ENCODE measurements at regions not wholly inside any gene's neighbourhood (a gene's known extent, or its start where the extent isn't known, plus 50 kb on each side); places are given as distances from the start of the nearest gene placed in this dataset.

- no peaks in the 10 kb centered on the region for H3K9me3 ChIP-seq
- TF ChIP-seq CTCF (IDR thresholded peaks at IDR 0.05) (no peak), POLR2A (IDR thresholded peaks at IDR 0.05) (no peak)
- H3K36me3 ChIP-seq = no peaks in the 10 kb centered on the region
- no peak overlapping the region for H3K4me3 ChIP-seq
- DNase-seq = no peak
- H3K4me1 ChIP-seq = no peaks in the 10 kb centered on the region
- no peaks in the 10 kb centered on the region for H3K27me3 ChIP-seq
- H3K27ac ChIP-seq = no peak overlapping the region
Observed at GRCh38 chr13:58619396-58620113, 988.0 kb downstream of the PCDH17 start.

- no peaks in the 10 kb centered on the region for H3K9me3 ChIP-seq
- no peaks in the 10 kb centered on the region for H3K27me3 ChIP-seq
Observed at GRCh38 chr13:58620176-58620575, 988.6 kb downstream of the PCDH17 start.

DNA sequence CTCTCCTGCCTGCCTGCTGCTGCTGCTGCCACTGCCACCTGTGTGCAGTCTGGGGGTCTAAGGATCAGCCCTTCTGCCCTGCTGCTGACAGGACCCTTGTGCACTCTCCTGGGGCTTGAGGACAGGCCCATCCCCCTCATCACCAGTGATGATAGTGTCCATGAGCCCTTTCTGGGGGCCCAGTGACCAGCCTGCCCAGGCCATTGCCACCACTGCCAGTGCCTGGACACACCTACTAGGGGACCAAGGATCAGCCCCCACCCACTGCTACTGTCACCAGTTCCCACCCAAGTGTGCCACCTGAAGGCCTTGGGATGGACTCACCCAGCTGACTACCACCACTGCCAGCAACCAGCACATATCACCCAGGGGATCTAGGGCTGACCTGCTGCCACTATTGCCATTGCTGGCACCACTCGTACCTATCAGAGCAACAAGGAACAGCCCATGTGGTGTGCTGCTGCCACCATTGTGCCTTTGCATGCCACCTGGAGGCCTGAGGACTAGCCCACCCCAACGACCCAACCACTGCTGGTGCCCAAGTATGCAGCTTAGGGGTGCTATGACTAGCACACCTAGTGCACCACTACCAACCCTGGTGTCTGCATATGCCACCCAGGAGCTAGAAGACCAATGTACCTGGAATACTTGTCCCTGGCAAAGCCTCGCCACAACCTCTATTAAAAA, 994.3 kb downstream of the PCDH17 start:
- no peak for TF ChIP-seq POLR2A (IDR thresholded peaks at IDR 0.05)
- TF ChIP-seq CTCF (IDR thresholded peaks at IDR 0.05) = no peak
- H3K27me3 ChIP-seq = no peaks in the 10 kb centered on the region
- no peak for DNase-seq
- H3K4me1 ChIP-seq = no peaks in the 10 kb centered on the region
- no peaks in the 10 kb centered on the region for H3K9me3 ChIP-seq
- no peaks in the 10 kb centered on the region for H3K36me3 ChIP-seq
- H3K27ac ChIP-seq = no peak overlapping the region
- H3K4me3 ChIP-seq = no peak overlapping the region

More at GRCh38 chr13:58620176-58620575, 988.6 kb downstream of the PCDH17 start:
- no peak for DNase-seq
- H3K4me1 ChIP-seq = no peaks in the 10 kb centered on the region
- TF ChIP-seq CTCF (IDR thresholded peaks at IDR 0.05) (no peak), POLR2A (IDR thresholded peaks at IDR 0.05) (no peak)
- H3K36me3 ChIP-seq = no peaks in the 10 kb centered on the region
- no peak overlapping the region for H3K27ac ChIP-seq
- H3K4me3 ChIP-seq = no peak overlapping the region

- Histone ChIP-seq H3K4me1 (no peaks in the 10 kb centered on the region), H3K27ac (no peak overlapping the region), H3K9me3 (no peaks in the 10 kb centered on the region), H3K27me3 (no peaks in the 10 kb centered on the region), H3K36me3 (no peaks in the 10 kb centered on the region), H3K4me3 (no peak overlapping the region)
- TF ChIP-seq CTCF (IDR thresholded peaks at IDR 0.05) (no peak), POLR2A (IDR thresholded peaks at IDR 0.05) (no peak)
- no peak for DNase-seq
Observed at GRCh38 chr13:58630794-58631193, 999.2 kb downstream of the PCDH17 start.

DNA sequence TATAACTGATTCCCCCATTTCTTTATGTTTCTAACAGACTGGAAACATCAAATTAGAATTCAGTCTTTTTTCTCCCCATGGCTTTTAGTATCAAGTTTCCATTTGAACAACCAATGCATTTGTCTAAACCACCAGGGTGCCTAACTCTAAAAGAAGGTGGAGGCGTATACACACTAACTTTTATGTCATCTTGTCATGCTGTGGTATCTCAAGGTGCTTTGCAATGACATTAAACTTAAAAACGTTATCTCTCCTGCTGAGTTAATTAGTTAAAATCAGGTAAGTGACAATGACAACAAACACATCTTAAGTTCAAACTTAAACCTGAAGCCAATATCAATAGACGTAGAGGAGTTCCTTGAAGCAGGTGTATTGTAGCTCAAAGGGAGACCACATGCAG, 1001.7 kb downstream of the PCDH17 start:
- Histone ChIP-seq H3K27me3 (no peaks in the 10 kb centered on the region), H3K36me3 (no peaks in the 10 kb centered on the region), H3K4me1 (no peaks in the 10 kb centered on the region), H3K9me3 (no peaks in the 10 kb centered on the region), H3K27ac (no peak overlapping the region), H3K4me3 (no peak overlapping the region)
- DNase-seq = no peak
- no peak for TF ChIP-seq CTCF (IDR thresholded peaks at IDR 0.05)
- no peak for TF ChIP-seq POLR2A (IDR thresholded peaks at IDR 0.05)

All from Peyer's patch (tissue), 4 donors.